ENCODE measurements at regions not wholly inside any gene's neighbourhood (a gene's known extent, or its start where the extent isn't known, plus 50 kb on each side); places are given as distances from the start of the nearest gene placed in this dataset.

GRCh38 chr2:193461431-193461934, 1266.8 kb upstream of the TMEFF2 start (continued):
- no peak for TF ChIP-seq POLR2AphosphoS5 (IDR thresholded peaks at IDR 0.05; ENCODE audit: low read depth, low read length)
- no peak for TF ChIP-seq SIN3A (IDR thresholded peaks at IDR 0.05; ENCODE audit: low read depth)
- no peak for TF ChIP-seq POLR2A (IDR thresholded peaks at IDR 0.05; ENCODE audit: borderline replicate concordance, extremely low read depth, insufficient read depth, insufficient read length)
- no peak for TF ChIP-seq ZNF274 (IDR thresholded peaks at IDR 0.05; ENCODE audit: low read depth, low read length)
- TF ChIP-seq RAD21 (IDR thresholded peaks at IDR 0.05; ENCODE audit: low read depth): no peak
- TF ChIP-seq TCF7L2 (IDR thresholded peaks at IDR 0.05; ENCODE audit: borderline replicate concordance, extremely low read depth, insufficient read depth, insufficient read length): no peak
- no peak for TF ChIP-seq EGR1 (IDR thresholded peaks at IDR 0.05; ENCODE audit: low read depth)

- no peak overlapping the region for H2AFZ ChIP-seq (ENCODE audit: low read depth, low read length, poor library complexity, severe bottlenecking)
- TF ChIP-seq CTCF (IDR thresholded peaks at IDR 0.05 in 2 of 3, conservative IDR thresholded peaks at IDR 0.05 in 1 of 3; ENCODE audit: borderline replicate concordance in 1 of 3, insufficient read depth in 1 of 3, low read depth in 2 of 3, low read length in 2 of 3) (no peak), ATF3 (IDR thresholded peaks at IDR 0.05) (no peak), ELF1 (IDR thresholded peaks at IDR 0.05; ENCODE audit: borderline replicate concordance, low read depth) (no peak), SRF (IDR thresholded peaks at IDR 0.05; ENCODE audit: low read depth) (no peak), CBX3 (IDR thresholded peaks at IDR 0.05; ENCODE audit: low read depth) (no peak), POLR2A (IDR thresholded peaks at IDR 0.05; ENCODE audit: borderline replicate concordance, extremely low read depth, insufficient read depth, insufficient read length) (no peak), ZNF274 (IDR thresholded peaks at IDR 0.05; ENCODE audit: low read depth, low read length) (no peak), EZH2phosphoT487 (IDR thresholded peaks at IDR 0.05; ENCODE audit: borderline replicate concordance) (no peak), SIN3A (IDR thresholded peaks at IDR 0.05; ENCODE audit: low read depth) (no peak), CEBPB (IDR thresholded peaks at IDR 0.05; ENCODE audit: low read depth) (no peak), JUND (IDR thresholded peaks at IDR 0.05) (no peak)
- no peak overlapping the region for H3K4me2 ChIP-seq (ENCODE audit: low read length)
- no peaks in the 10 kb centered on the region for H4K20me1 ChIP-seq (ENCODE audit: insufficient read depth)
- no peak for DNase-seq (ENCODE audit: low read depth, low spot score)
- POLR2A ChIA-PET: no interaction called here
- no peaks in the 10 kb centered on the region for H3K9me3 ChIP-seq (ENCODE audit: control insufficient read depth in 1 of 2, insufficient read depth in 1 of 2, low read depth in 1 of 2, low read length in 2 of 2)
- intact Hi-C loops (cut with micrococcal nuclease): no loop called here
- H3K79me2 ChIP-seq (ENCODE audit: insufficient read depth, low read length): no peaks in the 10 kb centered on the region
- H3K9me2 ChIP-seq (ENCODE audit: insufficient read depth): no peaks in the 10 kb centered on the region; the same call in 1 of the 2 replicates
- no peak overlapping the region for H3K9ac ChIP-seq (ENCODE audit: low read length)
- RAD21 ChIA-PET (ENCODE audit: low non-redundant PET in 1 of 2, low total read pairs in 2 of 2, uncharacterized antibody in 2 of 2, unreplicated experiment in 2 of 2): no interaction called here
- H3K27me3 ChIP-seq (ENCODE audit: insufficient read depth, low read length): no peaks in the 10 kb centered on the region
- CTCF ChIA-PET: no interaction called here
- no peaks in the 10 kb centered on the region for H3K4me1 ChIP-seq (ENCODE audit: control insufficient read depth in 1 of 2, insufficient read depth in 2 of 2, low read length in 2 of 2)
- no peak overlapping the region for H3K4me3 ChIP-seq (replicated peaks in 1 of 2; ENCODE audit: low read depth in 1 of 2, low read length in 2 of 2)
- no peaks in the 10 kb centered on the region for H3K36me3 ChIP-seq (ENCODE audit: control insufficient read depth in 1 of 2, insufficient read depth in 2 of 2, low read length in 2 of 2)
- ATAC-seq: no peak
- no peak overlapping the region for H3K27ac ChIP-seq (ENCODE audit: low read depth, low read length)
- BruUV-seq (replicated peaks): no TSS peak
Measured at GRCh38 chr2:193446967-193447366, 1252.2 kb upstream of the TMEFF2 start.

Data from HCT116 (cell line).